Cerebellar nuclear complex (tissue), 1 donor: ENCODE measurements at regions not wholly inside any gene's neighbourhood (a gene's known extent, or its start where the extent isn't known, plus 50 kb on each side); places are given as distances from the start of the nearest gene placed in this dataset.

ENCODE experiments used
- DNase-seq, 2 experiments: peaks; one replicate each; lab custom pipeline; 2025; lab: John Stamatoyannopoulos, UW

DNA sequence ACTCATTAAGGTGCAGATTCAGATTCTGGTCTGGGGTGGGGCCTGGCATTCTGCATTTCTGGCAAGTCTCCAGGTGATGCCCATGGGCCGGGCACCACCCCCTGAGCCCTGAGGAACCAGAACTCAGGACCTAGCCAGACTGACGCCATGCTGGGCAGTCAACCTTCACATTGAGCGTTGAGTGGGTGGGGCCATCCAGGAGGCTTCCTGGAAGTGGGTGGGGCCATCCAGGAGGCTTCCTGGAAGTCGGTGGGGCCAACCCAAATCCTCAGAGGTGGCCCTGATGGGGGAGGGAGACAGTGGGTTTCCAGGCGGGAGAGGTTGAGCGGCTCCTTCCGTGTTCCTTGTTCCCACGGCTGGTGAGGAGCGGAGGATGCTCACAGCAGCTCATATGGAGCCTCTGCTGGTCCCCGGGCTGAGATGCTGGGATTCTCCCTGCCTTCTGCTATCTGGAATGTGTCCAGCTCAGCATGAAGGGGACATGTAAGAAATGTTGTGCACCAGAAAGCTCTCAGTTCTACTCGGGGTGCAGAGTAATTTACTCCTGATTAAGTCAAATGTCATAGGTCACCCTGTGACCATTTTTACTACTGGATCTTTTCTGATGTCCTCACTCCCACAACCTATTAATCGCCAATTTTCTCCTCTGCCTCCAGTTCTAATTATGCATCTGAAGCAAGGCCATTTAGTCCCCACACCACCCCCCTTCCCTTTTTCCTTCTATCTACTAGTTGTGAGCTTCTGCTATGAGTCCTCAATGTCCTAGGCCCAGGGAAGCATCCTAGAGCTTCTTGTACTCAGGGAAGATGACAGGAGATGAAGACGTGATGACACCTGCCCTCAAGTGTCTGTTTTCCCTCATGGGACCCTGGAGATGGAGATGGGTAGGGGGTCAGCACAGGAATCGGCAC is 435.4 kb downstream of the PTPRU start:
- no peak for DNase-seq

DNA sequence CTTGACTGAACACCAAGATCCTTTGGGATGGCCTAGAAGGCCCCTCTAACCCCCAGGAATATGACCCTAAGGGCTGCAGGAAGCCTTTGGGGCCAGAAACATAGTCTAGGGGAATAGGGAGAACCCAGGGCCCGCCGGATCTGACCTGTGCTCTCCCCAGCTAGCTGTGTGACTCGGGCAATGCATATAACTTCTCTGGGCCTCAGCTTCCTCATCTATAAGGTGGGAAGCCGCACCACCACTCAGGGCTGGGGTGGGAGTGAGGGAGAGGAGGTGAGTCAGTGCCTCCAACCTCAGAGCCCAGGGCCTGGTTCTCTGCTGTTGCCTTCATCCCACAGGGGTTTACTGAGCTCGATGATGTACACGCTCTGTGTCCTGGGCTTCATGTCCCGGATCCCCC is 434.4 kb downstream of the PTPRU start:
- no peak for DNase-seq

DNA sequence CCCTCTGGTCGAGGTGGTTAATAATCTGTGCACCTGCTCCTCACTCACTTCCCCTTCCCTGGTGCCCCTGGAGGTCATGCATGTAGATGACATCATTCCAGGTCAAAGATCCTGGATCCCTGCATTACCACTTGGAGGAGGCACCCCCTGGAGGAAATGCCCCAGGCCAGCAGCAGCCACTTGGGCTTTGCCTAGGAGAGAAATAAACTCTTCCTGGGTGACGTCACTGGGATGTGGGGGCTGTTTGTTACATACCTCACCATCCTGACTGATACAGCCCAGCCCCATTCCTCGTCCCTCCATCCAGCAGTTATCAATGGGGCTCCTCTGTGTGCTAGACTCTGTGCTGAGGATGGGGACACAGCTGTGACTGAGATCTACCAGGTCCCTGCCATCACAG is 433.6 kb downstream of the PTPRU start:
- DNase-seq = no peak

DNA sequence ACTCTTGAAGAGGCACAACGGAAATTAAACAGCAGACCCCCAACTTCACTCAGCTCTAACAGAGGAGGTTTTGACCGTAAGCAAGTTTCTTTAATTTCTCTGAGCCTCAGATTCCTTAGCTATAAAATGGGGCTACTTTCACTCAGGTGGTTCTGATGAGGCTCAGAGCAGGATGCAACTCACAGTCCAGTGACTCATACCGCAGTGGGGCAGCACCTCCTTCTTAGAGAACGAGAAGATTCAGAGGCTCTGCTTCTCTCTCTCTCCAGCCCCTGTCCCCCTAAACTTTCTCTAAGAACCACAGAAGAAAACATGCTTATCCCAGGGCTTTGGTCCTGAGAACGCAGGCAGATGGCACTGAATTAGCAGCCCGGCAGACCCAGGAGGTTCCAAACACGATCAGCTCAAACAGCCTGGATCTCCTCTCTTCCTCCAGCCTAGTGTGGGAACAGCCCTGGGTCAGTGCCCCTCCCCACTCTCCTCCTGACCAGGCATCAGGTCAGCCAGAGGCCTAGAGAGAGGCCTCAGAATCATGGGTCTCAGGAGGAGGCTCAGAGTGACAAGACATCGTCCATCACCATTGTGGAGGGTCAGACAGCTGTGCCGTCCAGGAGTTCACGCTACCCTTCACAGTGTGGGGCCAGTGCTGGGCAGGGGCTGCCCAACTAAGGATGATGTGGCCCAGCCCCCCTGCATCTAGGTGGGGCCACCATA is 433.0 kb downstream of the PTPRU start:
- no peak for DNase-seq

DNA sequence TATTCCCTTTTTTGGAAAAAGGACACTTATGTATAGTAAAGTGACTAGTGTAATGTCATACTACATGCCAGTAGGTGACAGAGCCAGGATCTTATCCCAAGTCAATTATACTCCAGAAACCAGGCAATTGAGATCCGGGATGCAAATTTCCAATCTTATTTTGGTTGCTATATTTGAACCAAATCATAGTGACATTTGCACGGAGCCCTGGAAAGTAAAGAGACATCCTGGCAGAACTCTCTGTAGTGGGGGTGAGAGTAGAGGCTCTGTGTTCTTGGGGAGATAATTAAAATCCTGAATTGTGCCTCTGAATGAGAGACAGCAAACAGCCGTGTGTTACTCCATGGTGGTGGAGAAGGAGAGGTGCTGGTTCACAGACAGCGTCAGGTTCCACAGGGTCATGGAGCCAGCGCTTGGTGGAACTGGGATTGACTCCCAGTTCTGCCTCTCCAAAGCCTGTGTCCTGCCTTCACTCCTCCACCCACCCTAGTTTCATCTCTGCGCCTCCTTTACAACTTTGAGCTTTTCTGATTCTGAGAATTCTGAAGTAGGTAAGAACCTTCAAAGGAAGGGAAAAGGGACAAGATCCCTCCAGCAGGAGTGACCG is 432.3 kb downstream of the PTPRU start:
- DNase-seq = no peak

DNA sequence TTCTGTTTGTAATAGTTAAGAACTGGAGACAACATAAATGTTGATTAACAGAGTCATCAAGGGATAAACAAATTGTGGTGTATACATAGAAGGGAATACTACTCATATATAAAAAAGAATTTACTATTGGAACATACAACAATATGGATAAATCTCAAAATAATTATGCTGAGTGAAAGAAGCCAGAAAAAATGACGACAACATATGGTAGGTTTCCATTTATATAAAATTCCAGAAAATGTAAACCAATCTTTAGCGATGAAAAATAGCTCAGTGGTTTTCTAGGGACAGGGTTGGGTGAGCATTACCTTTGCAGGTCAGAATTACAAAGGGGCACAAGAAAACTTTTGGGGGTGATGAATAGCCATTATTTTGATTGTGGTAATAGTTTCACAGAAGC is 431.6 kb downstream of the PTPRU start:
- DNase-seq = no peak

DNA sequence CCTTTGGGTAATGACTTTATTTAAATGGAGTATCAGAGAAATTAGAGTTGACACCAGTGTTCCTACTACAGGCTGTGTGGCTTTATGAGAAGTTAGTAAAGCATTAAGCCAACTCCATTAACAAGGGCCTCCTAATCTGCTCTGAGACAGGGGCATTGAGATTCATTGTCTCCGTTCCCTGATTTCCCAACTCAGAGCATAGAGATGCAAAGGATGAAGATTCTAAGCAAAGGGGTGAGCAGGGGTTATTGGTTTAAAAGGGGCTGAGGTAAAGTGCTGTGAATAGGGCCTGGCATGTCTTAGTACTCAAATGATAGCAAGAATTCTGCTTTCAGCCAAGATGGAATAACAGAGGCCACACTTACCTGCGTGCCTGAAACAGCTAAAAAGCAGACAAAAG is 428.4 kb downstream of the PTPRU start:
- DNase-seq = no peak

DNA sequence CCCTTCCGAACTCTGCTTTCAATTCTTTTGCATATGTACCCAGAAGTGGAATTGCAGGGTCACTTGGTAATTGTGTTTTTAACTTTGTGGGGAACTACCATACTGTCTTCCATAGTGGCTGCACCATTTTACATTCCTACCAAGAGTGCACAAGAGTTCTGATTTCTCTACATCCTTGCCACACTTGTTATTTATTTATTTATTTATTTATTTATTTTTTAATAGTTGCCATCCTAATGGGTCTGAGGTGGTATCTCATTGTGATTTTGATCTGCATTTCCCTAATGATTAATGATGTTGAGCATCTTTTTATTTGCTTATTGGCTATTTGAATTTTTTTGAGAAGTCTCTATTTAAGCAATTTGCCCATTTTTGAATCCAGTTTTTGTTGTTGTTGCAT is 422.4 kb downstream of the PTPRU start:
- no peak for DNase-seq

DNA sequence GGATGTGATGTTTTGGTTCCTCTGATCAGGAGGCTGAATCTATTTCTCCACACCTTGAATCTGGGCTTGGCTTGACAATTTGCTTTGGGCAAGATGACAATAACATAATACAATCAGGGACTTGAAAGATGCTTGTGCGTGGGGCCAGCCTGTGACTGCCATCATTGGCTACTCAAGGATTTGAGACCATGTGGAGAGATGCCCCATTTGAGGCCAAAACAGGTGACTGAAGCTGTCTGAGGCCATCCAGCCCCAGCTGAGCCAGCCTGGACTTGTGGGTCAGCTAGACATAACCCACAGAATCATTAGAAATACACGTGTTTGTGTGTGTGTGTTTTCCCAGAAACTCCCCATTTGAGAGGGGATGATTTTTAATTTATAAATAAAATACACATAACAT is 421.5 kb downstream of the PTPRU start:
- no peak for DNase-seq

DNA sequence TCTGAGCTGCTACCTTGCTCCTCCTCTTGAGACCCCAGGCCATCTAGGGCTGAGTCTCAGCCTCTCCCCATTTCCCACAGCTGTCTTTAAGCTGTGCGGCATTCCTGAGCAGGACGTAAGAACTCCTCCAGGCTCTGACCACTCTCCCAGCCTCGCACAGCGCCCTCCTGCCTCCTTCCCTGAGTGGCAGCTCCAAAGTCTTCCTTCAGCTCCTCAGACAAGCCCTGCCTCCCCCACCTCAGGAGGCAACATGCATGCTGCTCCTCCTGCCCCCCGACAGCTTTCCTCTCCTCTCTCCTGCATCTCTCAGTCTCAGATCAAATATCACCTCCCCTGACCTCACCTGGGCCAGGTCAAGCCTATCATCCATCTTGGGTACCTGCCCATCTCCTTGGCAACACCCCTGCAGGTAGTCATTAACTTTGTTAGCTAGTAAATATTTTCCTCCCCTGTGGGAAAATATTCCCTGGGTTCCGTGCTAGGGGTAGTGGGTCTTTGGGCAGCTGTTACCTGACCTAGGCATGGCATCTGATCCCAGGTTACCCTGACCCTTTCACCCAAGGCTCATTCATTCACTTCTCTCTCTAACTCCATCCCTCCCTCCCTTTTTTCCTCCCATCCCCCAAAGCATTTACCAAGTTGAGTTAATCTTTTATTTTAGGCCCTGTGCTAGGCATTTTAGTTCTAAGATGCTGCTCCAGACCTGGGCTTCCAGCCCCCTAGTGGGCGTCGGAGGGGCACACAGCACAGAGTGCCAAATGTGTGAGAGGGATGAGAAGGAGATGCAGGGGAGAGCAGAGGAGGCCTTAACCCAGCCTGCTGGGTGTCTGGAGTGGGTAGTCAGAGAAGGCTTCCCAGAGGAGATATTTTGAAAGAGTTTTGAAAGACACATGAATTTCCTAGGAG is 419.9 kb downstream of the PTPRU start:
- no peak for DNase-seq

DNA sequence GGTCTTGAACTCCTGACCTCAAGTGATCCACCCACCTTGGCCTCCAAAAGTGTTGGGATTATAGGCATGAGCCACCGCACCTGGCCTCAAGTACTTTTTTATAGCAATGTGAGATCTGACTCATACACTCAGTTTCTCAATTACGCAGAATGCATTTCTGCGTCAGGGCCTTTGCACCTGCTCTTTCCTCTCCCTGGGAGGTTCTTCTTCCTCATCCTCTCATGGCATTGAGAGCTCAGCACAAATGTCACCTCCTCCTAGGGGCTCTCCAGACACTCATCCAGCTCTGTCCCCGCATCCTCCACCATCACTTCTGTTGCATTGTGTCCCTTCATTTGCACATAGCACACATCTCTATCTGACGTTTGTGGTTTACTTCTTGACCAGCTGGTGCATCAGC is 418.8 kb downstream of the PTPRU start:
- DNase-seq = no peak

DNA sequence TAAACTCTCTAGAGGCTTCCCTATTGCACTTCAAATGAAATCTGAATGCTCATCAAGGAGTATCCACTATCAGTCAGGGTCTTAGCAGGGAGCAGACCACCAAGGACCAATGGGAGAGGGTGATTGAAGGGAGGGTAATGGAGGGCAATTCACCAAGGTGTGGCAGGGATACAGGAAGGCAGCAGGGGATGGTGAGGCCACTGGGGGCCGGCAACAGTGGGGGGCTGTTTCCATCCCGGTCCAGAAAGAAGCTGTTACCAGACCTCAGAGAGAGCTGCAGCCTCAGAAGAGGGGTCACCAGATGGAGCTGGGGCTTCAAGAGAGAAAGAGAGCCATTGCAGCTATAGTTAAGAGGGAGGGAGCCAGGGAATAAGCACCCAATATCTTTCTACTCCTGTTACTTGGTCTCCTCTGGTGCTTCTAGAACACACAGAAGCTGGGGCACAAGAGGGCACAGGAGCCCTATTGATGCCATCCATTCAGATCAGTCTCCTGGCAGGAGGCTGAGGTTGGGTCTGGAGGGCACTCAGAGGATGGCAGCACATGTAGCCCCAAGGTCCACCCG is 417.6 kb downstream of the PTPRU start:
- no peak for DNase-seq

DNA sequence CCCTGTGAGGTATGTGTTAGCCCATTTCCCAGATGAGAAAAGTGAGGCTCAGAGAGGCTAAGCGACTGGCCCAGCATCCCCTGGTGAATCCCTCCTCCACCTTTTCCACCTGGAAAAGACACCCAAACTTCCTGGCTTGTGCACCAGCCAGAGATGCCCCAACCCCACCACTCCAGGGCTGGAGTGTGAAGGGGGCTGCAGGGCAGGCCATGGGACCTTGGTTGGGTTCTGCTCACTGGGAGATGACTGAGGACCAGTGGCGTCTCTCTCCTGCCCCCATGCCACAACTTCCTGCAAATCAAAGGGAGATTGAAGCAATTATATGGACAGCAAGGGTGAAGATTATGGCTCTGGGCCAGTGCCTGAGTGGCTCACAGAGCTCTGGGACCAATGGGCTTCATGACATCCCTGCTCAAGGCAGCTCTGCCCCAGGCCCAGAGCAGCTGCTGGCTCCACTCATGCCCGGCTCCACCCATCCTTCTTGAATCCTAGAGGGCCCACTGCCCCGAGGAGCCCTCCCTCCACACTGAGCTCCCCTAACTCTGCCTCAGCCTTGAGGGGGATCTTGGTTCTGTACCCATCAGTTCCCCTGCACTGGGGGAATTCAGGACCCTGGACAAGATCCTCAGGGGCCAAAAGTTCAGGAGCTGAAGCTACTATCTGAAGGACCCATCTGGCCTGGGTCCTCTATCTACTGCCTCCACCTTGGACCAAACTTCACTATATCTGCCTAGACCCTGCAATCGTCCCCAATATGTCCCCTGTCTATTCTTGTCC is 416.9 kb downstream of the PTPRU start:
- DNase-seq = no peak

DNA sequence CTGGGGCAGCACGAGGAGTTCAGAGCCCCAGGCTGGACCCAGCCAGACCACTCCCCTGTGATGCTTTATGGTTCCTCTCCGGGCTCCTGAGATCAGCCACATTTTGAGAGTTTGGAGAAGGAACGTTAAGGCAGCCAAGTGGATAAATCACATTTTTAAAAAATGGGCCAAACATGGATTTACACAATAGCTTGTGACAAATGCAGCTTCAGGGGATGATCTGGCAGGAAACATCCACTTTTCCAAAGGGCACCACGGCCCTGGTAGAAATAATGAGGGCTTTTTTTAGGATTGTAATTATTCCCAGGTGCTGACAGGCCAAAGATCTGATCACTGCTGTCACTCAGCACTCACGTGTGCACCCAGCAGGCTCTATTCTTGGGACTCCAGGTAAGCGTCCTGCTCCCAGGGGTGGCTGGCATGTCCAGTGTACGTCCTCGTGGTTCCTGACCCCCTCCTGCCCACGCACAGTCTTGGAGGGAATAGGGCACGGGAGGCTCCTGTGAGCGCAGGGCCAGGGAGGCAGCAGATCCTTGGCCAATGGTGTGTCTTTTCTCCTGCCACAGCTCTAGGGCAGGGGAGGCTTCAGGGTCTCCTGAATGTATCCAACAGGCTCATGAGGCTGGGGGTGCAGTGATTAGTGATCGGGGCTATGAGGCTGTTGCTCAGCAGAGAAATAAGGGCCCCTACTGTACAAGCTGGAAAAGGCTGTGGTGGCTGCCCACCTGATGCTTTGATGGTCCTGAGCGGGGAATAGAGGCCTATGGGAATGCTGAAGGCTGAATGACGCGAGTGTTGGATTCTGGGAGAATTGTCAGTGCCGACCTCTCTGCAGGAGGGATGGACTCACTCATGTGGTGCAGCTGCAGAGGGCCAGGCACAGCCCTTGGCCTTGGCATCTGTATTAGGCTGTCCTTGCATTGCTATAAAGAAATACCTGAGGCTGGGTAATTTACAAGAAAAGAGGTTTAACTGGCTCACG is 415.7 kb downstream of the PTPRU start:
- DNase-seq = no peak

DNA sequence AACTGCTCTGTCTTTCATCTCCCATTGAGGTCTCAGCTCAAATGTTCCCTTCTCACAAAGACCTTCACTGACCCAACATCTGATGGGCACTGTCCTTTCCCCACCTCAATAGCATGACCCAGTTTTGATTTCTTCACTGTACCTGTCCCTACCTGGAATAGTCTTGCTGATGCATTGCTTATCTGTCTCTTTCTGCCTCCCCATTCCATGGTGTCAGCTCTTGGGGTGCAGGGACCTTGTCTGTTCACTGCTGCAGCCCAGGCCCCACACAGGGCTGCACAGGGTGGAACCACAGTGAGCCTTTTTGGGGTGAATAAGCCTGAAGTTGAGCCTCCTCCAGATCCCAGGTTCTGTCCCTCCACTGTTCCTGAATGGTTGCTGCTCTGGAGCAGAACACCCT is 414.9 kb downstream of the PTPRU start:
- DNase-seq = no peak

DNA sequence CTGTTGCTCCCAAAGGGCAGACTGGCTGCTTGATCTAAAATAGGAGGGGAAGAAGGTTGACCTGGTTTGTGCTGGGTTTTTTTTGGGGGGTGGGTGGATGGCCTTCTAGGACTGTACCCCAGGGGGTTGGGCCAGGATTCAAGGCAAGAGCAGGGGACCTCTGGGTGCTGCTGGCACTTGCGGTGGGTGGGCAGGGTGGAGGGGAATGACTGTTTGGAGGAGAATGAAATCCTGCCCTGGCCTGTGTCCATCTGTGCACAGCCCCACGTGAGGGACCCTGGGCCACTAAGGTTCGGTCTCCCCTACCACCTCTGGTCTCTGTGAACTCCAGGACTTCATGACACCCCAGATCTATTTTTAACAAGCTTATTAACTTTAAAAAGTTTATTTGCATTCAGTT is 414.2 kb downstream of the PTPRU start:
- DNase-seq = no peak

DNA sequence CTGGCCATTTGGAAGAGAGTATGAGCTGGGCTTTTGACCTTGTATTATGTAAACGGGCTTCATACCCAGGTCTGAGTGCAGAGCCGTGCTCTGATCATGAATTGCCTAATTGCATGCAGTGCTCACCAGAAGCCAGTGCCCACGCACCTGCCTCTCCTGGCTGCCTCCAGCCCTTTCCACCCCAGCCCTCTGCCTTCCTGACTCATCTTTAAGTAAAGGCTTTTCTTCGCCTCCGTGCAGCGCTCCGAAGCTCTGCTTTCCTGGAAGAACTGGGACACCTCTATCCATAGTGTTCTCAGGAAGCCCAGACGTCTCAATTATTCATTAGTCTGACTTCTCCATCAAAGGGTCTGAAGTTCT is 413.7 kb downstream of the PTPRU start:
- no peak for DNase-seq

DNA sequence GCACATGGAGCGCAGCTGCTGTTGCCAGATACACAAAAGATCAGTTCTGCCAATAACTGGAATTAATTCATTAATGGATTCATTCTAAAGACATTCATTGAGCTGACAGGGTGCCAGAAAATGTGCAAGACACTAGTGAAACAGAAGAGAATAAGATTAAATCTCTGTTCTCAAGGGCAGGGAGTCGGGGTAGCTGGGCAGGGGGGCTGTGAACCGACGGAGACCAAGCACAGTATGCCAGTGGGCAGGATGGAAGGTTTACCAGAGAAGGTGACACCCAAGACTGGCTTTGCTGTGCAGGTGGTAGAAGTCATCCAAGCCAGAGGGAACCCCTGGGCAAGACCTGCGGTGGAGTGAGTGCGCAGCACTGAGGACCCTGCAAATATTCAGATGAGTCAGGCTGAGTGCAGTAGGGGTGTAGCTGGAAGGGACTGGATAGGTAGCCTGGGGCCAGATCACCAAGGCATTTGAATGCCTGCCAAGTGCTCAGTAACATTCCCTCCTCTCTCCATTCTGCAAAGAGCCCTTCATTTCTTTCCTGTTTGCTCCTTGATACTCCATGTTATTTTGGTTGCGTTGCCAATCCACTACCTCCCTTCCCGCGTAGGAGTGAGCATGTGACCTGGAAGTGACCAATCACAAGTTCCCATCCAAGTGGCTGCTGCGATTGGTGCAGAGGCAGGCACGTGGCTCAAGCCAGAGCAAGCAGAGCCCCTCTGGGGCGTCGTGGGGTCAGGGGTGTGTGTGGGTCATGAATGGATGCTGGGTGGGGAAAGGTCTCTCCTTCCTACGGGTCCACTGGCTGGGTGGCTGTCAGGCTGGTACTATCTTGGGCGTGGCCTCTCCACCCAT is 413.1 kb downstream of the PTPRU start:
- DNase-seq = no peak

DNA sequence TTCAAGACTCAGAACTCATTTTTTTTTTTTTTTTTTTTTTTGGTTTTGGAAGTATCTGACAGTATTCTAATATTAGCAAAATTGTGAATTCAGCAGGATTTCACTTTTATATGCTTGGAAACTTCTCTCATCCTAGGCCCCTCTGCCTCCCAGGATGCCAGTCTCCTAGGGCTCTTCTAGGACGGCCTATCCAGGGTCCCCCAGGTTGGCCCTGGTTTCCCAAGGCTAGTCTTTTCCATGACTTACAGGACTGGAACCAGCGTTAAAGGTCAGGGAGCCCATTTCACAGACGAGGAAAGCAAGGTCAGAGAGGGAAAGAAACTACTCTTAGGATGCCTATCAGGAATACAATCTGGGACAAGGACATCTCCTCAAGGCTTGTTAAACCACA is 412.5 kb downstream of the PTPRU start:
- DNase-seq = no peak
